HG03175 (cell line): ENCODE measurements at regions not wholly inside any gene's neighbourhood (a gene's known extent, or its start where the extent isn't known, plus 50 kb on each side); places are given as distances from the start of the nearest gene placed in this dataset.
"Not testable (repeated sequence)": the region's sequence is repeated elsewhere in the genome, so short reads cannot be mapped to it uniquely, and the experiment has no call there.

ENCODE experiments used
- ATAC-seq: cut with Tn5 transposase; IDR thresholded peaks from one replicate; pipeline ENCODE4 v1.9.1; 2021; ENCODE audit warnings: mild to moderate bottlenecking, moderate library complexity; ENCODE audit not compliant: unreplicated experiment

DNA sequence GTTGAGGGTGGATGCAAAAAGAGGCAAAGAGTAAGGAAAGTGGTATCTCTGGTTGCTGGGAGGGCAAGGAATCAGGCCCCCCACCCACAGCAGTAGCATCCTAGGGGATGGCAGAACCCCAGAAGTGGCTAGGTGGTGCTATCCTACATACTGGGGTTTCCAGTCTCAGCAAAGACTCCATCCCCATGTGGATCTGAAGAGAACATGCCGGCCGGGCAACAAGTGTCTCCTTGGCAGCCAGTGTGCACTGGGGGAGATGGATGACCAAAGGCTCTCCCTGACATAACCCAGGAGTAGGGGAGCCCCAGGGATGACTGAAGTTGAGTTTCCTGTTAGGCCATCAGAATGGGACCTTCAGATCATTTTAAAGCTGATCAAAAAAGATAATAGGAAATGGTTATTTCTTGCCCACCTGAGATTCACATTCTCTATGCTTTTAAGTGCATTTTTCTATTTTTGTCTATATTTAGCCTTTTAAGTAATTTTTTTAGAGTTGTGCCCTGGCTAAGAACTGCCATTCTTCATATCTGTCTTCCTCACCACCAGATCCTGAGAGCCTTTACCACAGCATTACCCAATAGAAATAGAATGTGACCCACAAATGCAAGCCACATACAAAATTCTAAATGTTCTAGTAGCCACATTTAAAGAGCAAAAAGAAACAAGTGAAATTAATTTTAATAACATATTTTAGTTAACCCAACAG is 78.7 kb upstream of the SMIM23 start:
- ATAC-seq: no peak

GRCh38 chr5:171707442-171707792 is 78.2 kb upstream of the SMIM23 start:
- ATAC-seq: no peak

DNA sequence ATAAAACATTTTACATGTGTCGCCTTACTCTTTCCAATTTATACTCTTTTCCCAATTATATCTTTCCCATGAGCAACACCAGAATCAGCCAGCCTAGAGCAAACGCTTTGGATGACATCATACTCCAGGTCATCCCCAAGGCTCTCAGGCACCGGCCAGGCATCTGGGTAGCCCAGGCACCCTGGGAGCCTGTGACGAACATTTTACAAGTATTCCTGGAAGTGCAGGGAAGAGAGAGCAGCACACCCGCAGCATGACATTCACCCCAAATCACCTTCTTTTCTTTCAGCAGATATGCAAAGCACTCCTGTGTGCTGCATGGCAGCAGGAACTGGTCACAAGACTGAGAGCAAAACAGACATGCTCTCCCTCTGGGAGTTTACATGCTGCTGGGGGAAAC is 75.7 kb upstream of the SMIM23 start:
- ATAC-seq: no peak

GRCh38 chr5:171710451-171711024 is 75.1 kb upstream of the SMIM23 start:
- ATAC-seq: no peak

- ATAC-seq: no peak
Measured at GRCh38 chr5:171711571-171711970, 74.0 kb upstream of the SMIM23 start.

DNA sequence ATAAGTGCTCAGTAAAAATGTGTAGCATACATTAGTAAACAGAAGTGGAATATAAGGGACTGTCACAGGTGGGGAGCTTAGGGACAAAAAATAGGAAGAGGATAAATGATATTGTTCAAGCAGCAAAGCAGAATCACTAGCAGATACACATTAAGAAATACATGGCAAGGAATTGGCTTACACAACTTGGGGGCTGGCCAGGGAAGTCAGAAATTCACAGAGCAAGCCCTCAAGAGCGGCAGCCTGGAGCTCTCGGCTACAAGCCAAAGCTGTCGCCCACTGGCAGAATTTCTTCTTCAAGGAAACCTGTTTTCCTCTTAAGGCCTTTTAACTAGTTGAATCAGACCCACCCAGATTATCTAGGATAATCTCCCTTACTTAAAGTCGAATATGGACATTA is 73.0 kb upstream of the SMIM23 start:
- no peak for ATAC-seq

GRCh38 chr5:171713152-171713551 is 72.5 kb upstream of the SMIM23 start:
- no peak for ATAC-seq

- no peak for ATAC-seq
Measured at GRCh38 chr5:171714261-171714660, 71.4 kb upstream of the SMIM23 start.

- no peak for ATAC-seq
Measured at GRCh38 chr5:171714851-171715250, 70.8 kb upstream of the SMIM23 start.

GRCh38 chr5:171715551-171715950 is 70.1 kb upstream of the SMIM23 start:
- ATAC-seq: no peak

DNA sequence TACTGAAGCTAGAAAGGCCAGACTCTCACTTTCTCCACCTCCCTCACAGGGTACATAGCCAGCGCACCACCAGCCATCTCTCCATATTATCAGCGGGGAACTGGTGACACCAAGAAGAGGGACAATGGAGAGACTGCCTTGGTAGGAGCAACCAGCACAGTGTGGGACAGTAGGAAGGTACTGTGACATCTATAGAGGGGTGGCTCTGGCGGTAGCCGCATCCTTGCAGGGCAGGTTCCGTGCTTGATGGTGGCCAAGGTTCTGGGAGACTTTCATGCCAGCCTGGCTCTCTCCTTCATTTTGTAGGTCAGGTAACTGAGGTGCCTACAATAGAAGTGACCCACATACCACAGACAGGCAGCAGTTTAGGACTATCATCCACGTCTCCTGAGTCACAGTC is 65.5 kb upstream of the SMIM23 start:
- no peak for ATAC-seq

DNA sequence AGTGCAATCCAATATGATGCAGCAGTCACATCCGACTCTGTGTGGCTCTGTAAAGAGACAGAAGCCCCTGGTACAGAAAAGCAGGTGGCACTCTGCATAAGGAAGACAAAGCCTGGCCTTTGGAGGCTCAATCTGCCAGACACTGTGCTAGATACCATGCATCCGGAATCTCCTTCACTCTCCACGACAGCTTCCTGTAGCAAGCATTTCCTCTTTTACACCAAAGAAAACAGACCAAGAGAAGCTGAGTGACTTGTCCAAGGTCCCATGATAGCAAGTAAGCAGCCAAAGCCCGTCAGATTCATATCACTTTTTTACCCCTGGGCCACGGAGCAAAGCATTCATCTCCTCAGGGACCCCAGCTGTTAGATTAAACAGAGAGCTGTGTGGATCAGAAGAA is 64.2 kb upstream of the SMIM23 start:
- ATAC-seq: no peak

GRCh38 chr5:171724468-171725204 is 61.0 kb upstream of the SMIM23 start:
- ATAC-seq: no peak

DNA sequence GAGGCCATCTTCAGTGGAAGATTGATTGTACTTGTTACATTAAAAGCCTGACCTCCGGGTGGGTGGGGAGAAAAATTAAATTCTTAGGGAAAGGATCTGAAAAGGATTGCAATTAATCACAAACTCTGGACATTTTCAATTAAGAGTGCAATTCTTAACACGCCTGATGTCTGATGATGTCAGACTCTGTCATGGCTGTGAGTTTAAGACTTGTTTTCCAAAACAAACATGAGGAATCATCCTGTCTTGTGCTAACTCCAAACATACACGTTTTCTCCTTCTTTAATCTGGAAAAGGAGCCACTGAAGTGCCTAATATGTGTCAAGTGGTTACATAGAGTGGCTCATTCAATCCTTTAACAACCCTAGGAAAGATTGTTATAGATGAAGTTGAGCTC is 60.4 kb upstream of the SMIM23 start:
- no peak for ATAC-seq

DNA sequence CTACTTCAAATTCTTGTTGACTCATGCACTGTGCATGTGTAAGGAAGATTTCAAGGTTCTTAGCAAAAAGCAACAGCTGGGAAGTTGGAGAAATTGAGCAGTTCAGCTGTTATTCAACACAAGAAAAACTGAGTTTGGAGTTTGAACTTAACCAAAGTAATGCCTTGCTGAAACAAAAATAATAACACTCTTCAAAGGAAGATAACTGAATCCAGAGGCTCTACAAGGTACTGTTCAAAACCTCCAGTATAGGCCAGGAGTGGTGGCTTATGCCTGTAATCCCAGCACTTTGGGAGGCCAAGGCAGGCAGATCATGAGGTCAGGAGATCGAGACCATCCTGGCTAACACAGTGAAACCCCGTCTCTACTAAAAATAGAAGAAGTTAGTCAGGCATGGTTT is 58.8 kb upstream of the SMIM23 start:
- ATAC-seq: not testable (repeated sequence)

DNA sequence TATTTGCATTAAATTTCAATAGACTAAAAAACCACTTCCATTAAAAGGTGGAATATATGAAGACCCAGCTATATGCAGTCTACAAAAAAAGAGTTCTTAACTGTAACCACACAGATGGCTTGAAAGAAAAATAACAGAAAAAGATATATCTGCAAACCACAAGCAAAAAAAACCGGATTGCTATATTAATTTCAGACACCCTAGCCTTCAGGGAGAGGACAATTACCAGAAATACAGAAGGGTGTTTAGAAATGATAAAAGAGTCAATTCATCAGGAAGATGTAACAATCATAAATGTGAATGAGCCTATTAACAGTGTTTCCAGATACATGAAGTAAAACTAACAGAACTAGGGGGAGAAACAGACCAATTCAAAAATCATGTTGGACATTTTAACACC is 56.9 kb upstream of the SMIM23 start:
- no peak for ATAC-seq
